Fibroblast of the aortic adventitia (primary cell): ENCODE measurements at regions not wholly inside any gene's neighbourhood (a gene's known extent, or its start where the extent isn't known, plus 50 kb on each side); places are given as distances from the start of the nearest gene placed in this dataset.

ENCODE experiments used
- DNase-seq: peaks from one replicate; pipeline ENCODE4 v3.0.0-alpha.2; 2010; ENCODE audit warnings: low read depth
- H3K4me3 ChIP-seq: 2 replicates; pipeline ENCODE4 v1.5.1; 2011; ENCODE audit warnings: low read depth, mild to moderate bottlenecking, control low read depth, low read length, moderate library complexity
- TF ChIP-seq, protein P1 (sequence below): IDR thresholded peaks from 2 replicates; pipeline ENCODE4 v1.5.1; 2011; ENCODE audit warnings: mild to moderate bottlenecking, low read length, control low read depth, inconsistent platforms; ENCODE audit not compliant: insufficient read depth

DNA sequence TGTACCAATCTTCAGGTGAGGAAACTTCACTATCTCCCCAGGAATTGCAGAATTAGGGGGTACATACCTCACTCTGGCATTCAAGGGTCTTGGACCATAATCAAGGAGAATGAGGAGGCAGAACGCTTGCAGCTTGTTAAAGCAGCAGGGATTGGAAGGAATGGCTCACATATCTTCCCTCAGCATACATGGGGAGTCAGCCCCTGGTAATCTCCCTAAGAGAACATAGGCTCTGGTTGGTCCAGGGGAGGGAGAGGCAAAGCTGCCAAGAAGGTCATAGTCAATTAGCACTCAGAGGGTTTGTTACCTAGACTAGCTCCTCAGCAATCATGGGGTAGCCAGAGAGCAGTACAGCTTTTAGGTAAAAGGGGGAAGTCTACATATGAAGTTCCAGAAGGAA lies 256.8 kb downstream of the INSC start:
- H3K4me3 ChIP-seq: no peak overlapping the region
- TF ChIP-seq, protein P1, sequence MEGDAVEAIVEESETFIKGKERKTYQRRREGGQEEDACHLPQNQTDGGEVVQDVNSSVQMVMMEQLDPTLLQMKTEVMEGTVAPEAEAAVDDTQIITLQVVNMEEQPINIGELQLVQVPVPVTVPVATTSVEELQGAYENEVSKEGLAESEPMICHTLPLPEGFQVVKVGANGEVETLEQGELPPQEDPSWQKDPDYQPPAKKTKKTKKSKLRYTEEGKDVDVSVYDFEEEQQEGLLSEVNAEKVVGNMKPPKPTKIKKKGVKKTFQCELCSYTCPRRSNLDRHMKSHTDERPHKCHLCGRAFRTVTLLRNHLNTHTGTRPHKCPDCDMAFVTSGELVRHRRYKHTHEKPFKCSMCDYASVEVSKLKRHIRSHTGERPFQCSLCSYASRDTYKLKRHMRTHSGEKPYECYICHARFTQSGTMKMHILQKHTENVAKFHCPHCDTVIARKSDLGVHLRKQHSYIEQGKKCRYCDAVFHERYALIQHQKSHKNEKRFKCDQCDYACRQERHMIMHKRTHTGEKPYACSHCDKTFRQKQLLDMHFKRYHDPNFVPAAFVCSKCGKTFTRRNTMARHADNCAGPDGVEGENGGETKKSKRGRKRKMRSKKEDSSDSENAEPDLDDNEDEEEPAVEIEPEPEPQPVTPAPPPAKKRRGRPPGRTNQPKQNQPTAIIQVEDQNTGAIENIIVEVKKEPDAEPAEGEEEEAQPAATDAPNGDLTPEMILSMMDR: no peak

DNA sequence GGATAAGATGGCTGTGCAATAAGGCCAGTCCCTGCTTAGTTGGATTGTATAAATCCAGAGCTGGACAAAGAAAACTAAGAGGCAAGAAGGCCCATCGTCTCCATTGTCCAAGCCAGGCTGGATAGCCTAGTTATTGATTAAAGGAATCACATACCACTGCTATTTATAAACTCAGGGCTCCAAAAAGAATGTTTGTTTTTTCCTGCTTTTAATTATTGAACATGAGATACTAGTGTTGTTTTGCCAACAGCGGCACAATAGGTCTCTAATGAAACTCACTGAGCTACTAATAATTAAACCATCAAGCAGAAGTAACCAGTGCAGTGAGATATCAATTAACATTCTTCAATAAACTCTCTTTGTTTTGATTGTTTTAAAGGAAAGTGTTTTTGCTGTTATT lies 259.7 kb downstream of the INSC start:
- TF ChIP-seq, protein P1: no peak

More for the DNA sequence above, 256.8 kb downstream of the INSC start:
- DNase-seq: no peak

DNA sequence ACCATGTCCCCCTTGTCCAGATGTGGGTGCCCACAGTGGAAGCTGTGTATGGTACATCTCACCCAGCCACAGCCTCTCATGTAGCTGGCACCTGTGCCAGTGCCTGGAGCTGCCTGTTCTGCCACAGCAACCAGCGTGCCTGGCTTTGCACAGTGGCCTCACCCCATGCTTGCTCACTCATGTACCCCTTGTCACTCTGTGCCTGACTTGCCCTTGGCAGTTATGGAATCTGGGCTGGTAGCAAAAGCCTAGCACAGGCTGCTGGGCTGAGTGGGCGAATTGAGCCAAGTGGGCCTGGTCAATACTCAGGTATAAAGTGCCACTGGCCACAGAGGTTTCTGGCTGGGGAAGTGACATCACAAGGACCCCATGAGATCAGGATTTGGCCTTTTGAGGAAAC lies 264.2 kb downstream of the INSC start:
- no peak overlapping the region for H3K4me3 ChIP-seq
- no peak for DNase-seq
- TF ChIP-seq, protein P1: no peak

More for the DNA sequence above, 259.7 kb downstream of the INSC start:
- DNase-seq: no peak
- H3K4me3 ChIP-seq: no peak overlapping the region

DNA sequence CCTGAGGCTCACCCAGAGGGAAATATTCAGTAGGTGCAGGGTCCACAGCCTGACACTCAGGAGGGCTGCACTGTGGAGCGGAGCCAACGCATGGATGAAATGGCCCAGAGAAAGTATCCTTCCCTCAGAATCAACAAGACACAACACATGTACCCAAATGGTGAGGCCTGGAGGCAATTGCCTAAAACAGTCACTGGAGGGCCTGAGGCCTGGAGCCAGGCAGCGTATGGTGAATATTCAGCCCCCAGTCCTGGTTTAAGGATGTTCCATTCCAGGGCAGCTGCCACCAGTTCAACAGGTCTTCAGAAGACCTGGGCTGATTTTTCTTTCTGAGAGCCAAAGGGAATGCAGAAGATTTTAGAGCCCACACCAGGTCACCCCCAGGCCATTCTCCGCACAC lies 264.8 kb downstream of the INSC start:
- TF ChIP-seq, protein P1: no peak
- H3K4me3 ChIP-seq: no peak overlapping the region
- no peak for DNase-seq

DNA sequence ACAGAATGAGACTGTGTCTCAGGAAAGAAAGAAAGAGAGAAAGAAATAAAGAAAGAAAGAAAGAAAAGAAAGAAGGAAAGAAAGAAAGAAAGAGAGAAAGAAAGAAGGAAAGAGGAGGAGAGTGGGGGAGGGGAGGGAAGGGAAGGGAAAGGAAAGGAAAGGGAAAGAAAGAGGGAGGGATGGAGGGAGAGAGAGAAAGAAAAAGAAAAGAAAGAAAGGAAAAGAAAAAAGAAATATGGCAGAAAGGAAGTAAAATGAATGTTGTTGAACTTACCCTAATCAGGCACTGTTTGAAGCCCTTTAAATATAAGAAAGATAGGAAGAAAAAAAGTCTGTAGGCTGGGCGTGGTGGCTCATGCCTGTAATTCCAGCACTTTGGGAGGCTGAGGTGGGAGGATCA lies 276.1 kb downstream of the INSC start:
- DNase-seq: no peak
- TF ChIP-seq, protein P1: no peak
- H3K4me3 ChIP-seq: no peak overlapping the region

DNA sequence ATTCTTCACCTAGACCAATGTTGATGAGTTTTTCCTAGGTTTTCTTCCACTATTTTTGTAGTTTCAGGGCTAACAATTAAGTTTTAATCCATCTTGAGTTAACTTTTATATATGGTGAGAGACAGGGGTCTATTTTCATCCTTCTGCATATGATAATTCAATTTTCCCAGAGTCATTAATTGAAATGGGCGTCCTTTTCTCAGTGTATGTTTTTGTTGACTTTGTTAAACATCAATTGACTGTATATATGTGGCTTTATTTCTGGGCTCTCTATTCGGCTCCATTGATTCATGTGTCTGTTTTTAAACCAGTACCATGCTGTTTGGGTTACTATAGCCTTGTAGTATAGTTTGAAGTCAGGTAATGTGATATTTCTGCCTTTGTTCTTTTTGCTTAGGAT lies 282.1 kb downstream of the INSC start:
- TF ChIP-seq, protein P1: no peak
- no peak for DNase-seq
- H3K4me3 ChIP-seq: no peak overlapping the region

DNA sequence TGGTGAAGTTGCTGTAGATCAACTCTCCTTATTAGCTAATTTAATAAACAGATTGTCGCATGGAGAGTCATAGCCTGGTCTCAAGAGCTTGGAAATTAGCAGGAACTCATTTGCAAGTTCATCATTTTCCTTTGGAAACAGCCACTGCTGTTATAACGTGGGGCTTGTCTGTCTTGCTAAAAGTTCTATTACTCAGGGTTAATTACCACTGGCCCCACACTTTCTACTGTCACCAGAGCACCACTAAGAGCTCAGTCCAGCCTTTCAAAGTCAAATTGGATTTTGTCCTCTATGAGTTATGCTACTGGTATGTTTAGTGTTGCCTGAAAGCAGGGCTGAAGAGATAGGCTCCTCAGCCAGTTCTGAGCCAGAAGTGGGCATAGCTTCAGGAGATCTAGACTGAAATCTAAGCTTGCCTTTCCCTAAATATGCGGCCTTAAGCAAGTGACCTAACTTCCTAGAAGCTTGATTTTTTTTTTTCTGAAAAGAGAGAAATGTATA lies 292.2 kb downstream of the INSC start:
- DNase-seq: no peak
- no peak overlapping the region for H3K4me3 ChIP-seq
- TF ChIP-seq, protein P1: no peak
